K562 (cell line): ENCODE measurements at regions not wholly inside any gene's neighbourhood (a gene's known extent, or its start where the extent isn't known, plus 50 kb on each side); places are given as distances from the start of the nearest gene placed in this dataset.
"Not testable (repeated sequence)": the region's sequence is repeated elsewhere in the genome, so short reads cannot be mapped to it uniquely, and the experiment has no call there.

Experiments
- ATAC-seq: fragments of 200-7000 bp; cut with Tn5 transposase; 3 replicates; pipeline ENCODE4 v1.9.1; 2020; ENCODE audit warnings: moderate library complexity
- BruUV-seq: library from RNA; stranded (reverse); fragments of 400-500 nt; replicated peaks from 2 replicates; lab custom pipeline; 2021; lab: Mats Ljungman, UMichigan
- CTCF ChIA-PET: fragments of 300-600 bp; formaldehyde crosslinking; extraction: SDS; loops from one replicate; lab custom pipeline; 2021; ENCODE audit warnings: low intra/inter-chr PET ratio; lab: Yijun Ruan, JAX
- POLR2A ChIA-PET: fragments of 300-600, 350-650 bp; sonication (Branson Sonifier 250); formaldehyde crosslinking; extraction: SDS; loops from one replicate; lab custom pipeline; 2021; ENCODE audit warnings: antibody characterized with exemption, inconsistent platforms; lab: Yijun Ruan, JAX
- DNase-seq, 4 experiments: peaks; one replicate each; pipeline versions ENCODE4 v3.0.0 to v3.0.0-alpha.2; 2011 to 2018; ENCODE audit warnings: low spot score in 3 of 4, mixed read lengths in 3 of 4; ENCODE audit errors: extremely low read depth in 1 of 4
- FAIRE-seq: peaks from 2 replicates; lab custom pipeline; 2011; peaks lifted over from hg19 to GRCh38; lab: Jason Lieb, UNC
- H2AFZ ChIP-seq: 2 replicates; pipeline ENCODE4 v1.6.0; 2011; ENCODE audit warnings: low read depth, low read length, control low read depth, inconsistent platforms
- H3K27ac ChIP-seq: fragments of 200-600 bp; 3 replicates; pipeline ENCODE4 v1.8.0; 2011; ENCODE audit warnings: low read depth, mild to moderate bottlenecking, control low read depth, inconsistent platforms, low read length, moderate library complexity, mixed read lengths; ENCODE audit errors: extremely low read depth
- H3K27me3 ChIP-seq, 2 experiments: fragments of 300-600 bp in 1 of 2; 2 replicates in 1 of 2; 3 replicates in 1 of 2; pipeline versions ENCODE4 v1.6.0 to v1.8.0; 2011; ENCODE audit warnings: inconsistent platforms in 2 of 2, low read length in 2 of 2, mild to moderate bottlenecking in 1 of 2, mixed read lengths in 1 of 2, moderate library complexity in 1 of 2; ENCODE audit not compliant: control insufficient read depth in 2 of 2, insufficient read depth in 2 of 2
- H3K36me3 ChIP-seq: fragments of 300-600 bp; 3 replicates; pipeline ENCODE4 v1.8.0; 2011; ENCODE audit warnings: mild to moderate bottlenecking, low read length, inconsistent platforms; ENCODE audit not compliant: control insufficient read depth, insufficient read depth
- H3K4me1 ChIP-seq, 2 experiments: fragments of 200-600 bp in 1 of 2; replicated peaks in 1 of 2; 2 replicates in 1 of 2; 3 replicates in 1 of 2; pipeline versions ENCODE4 v1.5.1 to v1.8.0; 2011; ENCODE audit warnings: inconsistent platforms in 2 of 2, low read length in 2 of 2, mild to moderate bottlenecking in 1 of 2, mixed read lengths in 1 of 2, moderate library complexity in 1 of 2; ENCODE audit not compliant: control insufficient read depth in 2 of 2, insufficient read depth in 2 of 2
- H3K4me2 ChIP-seq: 2 replicates; pipeline ENCODE4 v1.6.1; 2011; ENCODE audit warnings: low read length, control low read depth, inconsistent platforms, mixed read lengths; ENCODE audit not compliant: insufficient read depth
- H3K4me3 ChIP-seq: fragments of 200-600 bp; sonication (generic), shearing (Covaris generic); 2 replicates; pipeline ENCODE4 v1.5.1; 2016; ENCODE audit warnings: control low read depth, inconsistent platforms
- H3K79me2 ChIP-seq: fragments of 200-600 bp; 3 replicates; pipeline ENCODE4 v1.8.0; 2011; ENCODE audit warnings: low read length, inconsistent platforms; ENCODE audit not compliant: control insufficient read depth, insufficient read depth
- H3K9ac ChIP-seq, 2 experiments: 2 replicates each; pipeline versions ENCODE4 v1.6.0 to v1.6.1; 2011; ENCODE audit warnings: low read depth in 2 of 2, low read length in 2 of 2, control low read depth in 1 of 2, inconsistent platforms in 1 of 2, mild to moderate bottlenecking in 1 of 2, mixed read lengths in 1 of 2; ENCODE audit not compliant: insufficient read depth in 1 of 2
- H3K9me1 ChIP-seq: one replicate; pipeline ENCODE4 v1.6.0; 2011; ENCODE audit warnings: inconsistent platforms, mild to moderate bottlenecking, low read length, moderate library complexity; ENCODE audit not compliant: control insufficient read depth, insufficient read depth
- H3K9me3 ChIP-seq: replicated peaks from 2 replicates; pipeline ENCODE4 v1.5.1; 2011; ENCODE audit warnings: low read depth, low read length, inconsistent platforms; ENCODE audit not compliant: control insufficient read depth, insufficient read depth
- H4K20me1 ChIP-seq: replicated peaks from 2 replicates; pipeline ENCODE4 v1.6.1; 2011; ENCODE audit warnings: low read length, inconsistent platforms, mixed read lengths; ENCODE audit not compliant: control insufficient read depth, insufficient read depth
- CREM ChIP-seq: IDR thresholded peaks from 2 replicates; pipeline ENCODE4 v1.6.1; 2014; ENCODE audit warnings: antibody characterized with exemption, low read depth
- RBFOX2 ChIP-seq: fragments of 200-400 bp; formaldehyde crosslinking; IDR thresholded peaks from 2 replicates; pipeline ENCODE4 v1.6.1; 2017; ENCODE audit warnings: low read depth, mild to moderate bottlenecking, low read length, moderate library complexity
- WGBS: fragments of 100-300 bp; shearing (Covaris generic); methylation state at CpG from one replicate; pipeline ENCODE4 v1.1.6; 2016; ENCODE audit warnings: low coverage, mixed read lengths; ENCODE audit not compliant: insufficient coverage; ENCODE audit errors: missing lambda C conversion rate; 5-methylcytosine and 5-hydroxymethylcytosine counted together
- in situ Hi-C: fragments of 300-500 bp; cut with MboI; formaldehyde crosslinking; loops from 4 replicates; pipeline ENCODE4 v1.15.0; 2018; ENCODE audit warnings: inconsistent platforms, mixed read lengths
- intact Hi-C: fragments of 100-400 bp; cut with micrococcal nuclease; formaldehyde crosslinking; loops from 2 replicates; pipeline ENCODE4 v1.14.2; 2022
- TF ChIP-seq, protein P1 (sequence below), 2 experiments: fragments of 450-650 bp in 1 of 2; sonication (generic) in 1 of 2; formaldehyde crosslinking in 1 of 2; IDR thresholded peaks in 1 of 2; conservative IDR thresholded peaks in 1 of 2; 2 replicates each; pipeline versions ENCODE4 v1.6.1 to v1.8.1; 2016 to 2023; ENCODE audit warnings: mild to moderate bottlenecking in 2 of 2, moderate library complexity in 2 of 2, inconsistent platforms in 1 of 2, missing genetic modification reagents in 1 of 2

DNA sequence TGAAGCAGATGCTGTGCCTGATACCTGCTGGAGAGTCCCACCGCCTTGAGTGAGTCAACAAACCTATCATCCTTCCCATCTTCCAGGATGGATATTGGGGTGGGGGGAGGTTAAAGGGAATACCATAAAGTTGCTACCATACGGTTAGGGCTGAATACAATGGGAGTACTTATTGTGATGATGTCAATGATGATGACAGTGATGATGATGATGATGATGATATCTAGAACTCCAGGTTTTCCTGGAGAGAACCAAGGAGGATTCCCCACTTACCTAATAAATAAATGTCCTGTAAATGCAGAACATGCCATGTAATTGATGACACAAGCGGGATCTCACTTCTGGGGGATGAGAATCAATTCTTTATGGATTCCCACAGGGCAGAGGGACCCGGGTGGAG, 370.9 kb downstream of the BCL2L11 start:
- BruUV-seq, H4K20me1 ChIP-seq, intact Hi-C loops, H3K27ac ChIP-seq, DNase-seq, H3K27me3 ChIP-seq, H3K9me1 ChIP-seq, FAIRE-seq, H3K36me3 ChIP-seq, H3K4me3 ChIP-seq, POLR2A ChIA-PET, H2AFZ ChIP-seq, H3K4me1 ChIP-seq, in situ Hi-C loops, H3K9ac ChIP-seq, H3K9me3 ChIP-seq, ATAC-seq, CTCF ChIA-PET: not testable (repeated sequence)
- TF ChIP-seq, protein P1, sequence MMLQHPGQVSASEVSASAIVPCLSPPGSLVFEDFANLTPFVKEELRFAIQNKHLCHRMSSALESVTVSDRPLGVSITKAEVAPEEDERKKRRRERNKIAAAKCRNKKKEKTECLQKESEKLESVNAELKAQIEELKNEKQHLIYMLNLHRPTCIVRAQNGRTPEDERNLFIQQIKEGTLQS (IDR thresholded peaks at IDR 0.05): 0 out of 2 replicates have a peak, but pooled peaks have one; percentile 16
- TF ChIP-seq, protein P1 (CRISPR knock-in tag; conservative IDR thresholded peaks at IDR 0.05): not testable (repeated sequence)
- peaks cover 58% of the 10 kb centered on the region for H3K79me2 ChIP-seq
- 39% methylated on average over 2 of the region's 4 CpGs for WGBS
- H3K4me2 ChIP-seq: peak overlapping the region; percentile 49

DNA sequence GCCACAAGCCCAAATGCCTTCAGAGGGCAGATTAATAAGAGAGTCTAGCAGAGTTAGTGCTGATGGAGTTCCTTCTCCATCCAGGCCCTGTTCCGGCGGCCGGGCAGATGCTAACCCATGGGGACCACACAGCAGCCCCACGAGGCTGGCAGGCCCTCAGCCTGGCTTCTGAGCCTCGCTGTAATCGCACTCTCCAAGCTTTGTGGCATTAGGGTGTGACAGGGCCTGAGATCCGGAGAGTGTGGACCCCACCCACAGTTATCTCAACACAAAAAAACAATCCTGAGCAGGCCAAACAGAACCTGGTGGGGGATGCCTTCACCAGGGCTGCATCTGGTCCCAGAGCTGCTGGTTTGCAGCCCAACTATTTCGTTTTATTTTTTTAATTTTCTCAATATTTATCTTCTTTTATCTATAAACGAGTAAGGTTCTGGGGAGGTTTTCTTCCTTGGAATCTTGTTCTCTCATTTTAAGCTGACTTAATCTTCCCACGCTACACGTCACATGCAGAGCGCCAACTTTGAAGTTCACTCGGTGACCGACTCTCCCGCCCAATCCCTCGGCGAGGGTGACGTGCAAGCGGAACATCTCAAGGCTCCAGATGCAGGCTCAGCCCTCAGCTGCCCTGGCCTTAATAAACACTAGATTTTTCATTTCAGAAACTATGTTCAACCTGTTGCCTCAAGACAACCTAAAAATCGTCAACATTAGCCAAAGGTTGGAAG, 372.4 kb downstream of the BCL2L11 start:
- POLR2A ChIA-PET, in situ Hi-C loops, CTCF ChIA-PET: not testable (repeated sequence)
- Histone ChIP-seq H3K4me3 (peak overlapping the region; percentile 56), H3K9ac (peak overlapping the region; percentile 83 to 91; a peak in 3 of 4 replicates)
- 0 out of 2 replicates have a peak, but pooled peaks have one; percentile 39 for TF ChIP-seq CREM
- peak; percentile 34; the same call in 1 of the 2 replicates for TF ChIP-seq RBFOX2
- TF ChIP-seq, all 486 proteins: peak for 2; not testable (repeated sequence) for 484
- H3K27me3 ChIP-seq, H3K9me3 ChIP-seq, H3K4me1 ChIP-seq, H3K9me1 ChIP-seq, intact Hi-C loops, H3K36me3 ChIP-seq, H2AFZ ChIP-seq, DNase-seq, H4K20me1 ChIP-seq: not testable (repeated sequence)
- peaks cover 49% of the 10 kb centered on the region for H3K79me2 ChIP-seq
- BruUV-seq: TSS peak; percentile 95
- H3K4me2 ChIP-seq: peak overlapping the region; percentile 84
- ATAC-seq: peak; percentile 78
- peak; percentile 85 for FAIRE-seq
- H3K27ac ChIP-seq: peak overlapping the region; percentile 93
- WGBS: 0% methylated on average over 1 of the region's 20 CpGs
